Large intestine (tissue), 3 donors: ENCODE measurements at regions not wholly inside any gene's neighbourhood (a gene's known extent, or its start where the extent isn't known, plus 50 kb on each side); places are given as distances from the start of the nearest gene placed in this dataset.

Experiments used
- DNase-seq, 2 donors: peaks; one replicate each; pipeline versions ENCODE4 v3.0.0 to v3.0.0-alpha.2; 2013
- H3K27ac ChIP-seq: one replicate; pipeline ENCODE4 v1.5.1; 2013; ENCODE audit warnings: low read length
- H3K27me3 ChIP-seq: 2 replicates; pipeline ENCODE4 v1.6.1; 2013; ENCODE audit warnings: low read length; ENCODE audit not compliant: control insufficient read depth, insufficient read depth
- H3K36me3 ChIP-seq: 2 replicates; pipeline ENCODE4 v1.6.1; 2013; ENCODE audit warnings: low read length; ENCODE audit not compliant: control insufficient read depth, insufficient read depth
- H3K4me1 ChIP-seq: one replicate; pipeline ENCODE4 v1.6.1; 2013; ENCODE audit warnings: low read length; ENCODE audit not compliant: control insufficient read depth, insufficient read depth
- H3K4me3 ChIP-seq: one replicate; pipeline ENCODE4 v1.5.1; 2013; ENCODE audit warnings: low read length
- H3K9me3 ChIP-seq: one replicate; pipeline ENCODE4 v1.6.1; 2013; ENCODE audit warnings: mild to moderate bottlenecking, low read depth, low read length, moderate library complexity; ENCODE audit not compliant: control insufficient read depth
- WGBS: methylation state at CpG from one replicate; pipeline ENCODE4 v1.1.5; 2013; ENCODE audit warnings: low lambda C conversion rate; ENCODE audit not compliant: insufficient coverage; 5-methylcytosine and 5-hydroxymethylcytosine counted together

- Histone ChIP-seq H3K4me3 (no peak overlapping the region), H3K9me3 (no peaks in the 10 kb centered on the region), H3K27ac (no peak overlapping the region), H3K4me1 (no peaks in the 10 kb centered on the region), H3K27me3 (no peaks in the 10 kb centered on the region), H3K36me3 (no peaks in the 10 kb centered on the region)
- DNase-seq: no peak
- no CpG with 5 or more reads among the region's 3 CpGs for WGBS
These were observed 561.0 kb downstream of the TBC1D4 start for GRCh38 chr13:74920920-74921319.

GRCh38 chr13:74920361-74920760 lies 561.6 kb downstream of the TBC1D4 start:
- H3K4me3 ChIP-seq: no peak overlapping the region
- H3K27me3 ChIP-seq: no peaks in the 10 kb centered on the region
- DNase-seq: no peak
- no peaks in the 10 kb centered on the region for H3K36me3 ChIP-seq
- no peak overlapping the region for H3K27ac ChIP-seq
- H3K9me3 ChIP-seq: no peaks in the 10 kb centered on the region
- no CpG with 5 or more reads among the region's 4 CpGs for WGBS
- no peaks in the 10 kb centered on the region for H3K4me1 ChIP-seq

DNA sequence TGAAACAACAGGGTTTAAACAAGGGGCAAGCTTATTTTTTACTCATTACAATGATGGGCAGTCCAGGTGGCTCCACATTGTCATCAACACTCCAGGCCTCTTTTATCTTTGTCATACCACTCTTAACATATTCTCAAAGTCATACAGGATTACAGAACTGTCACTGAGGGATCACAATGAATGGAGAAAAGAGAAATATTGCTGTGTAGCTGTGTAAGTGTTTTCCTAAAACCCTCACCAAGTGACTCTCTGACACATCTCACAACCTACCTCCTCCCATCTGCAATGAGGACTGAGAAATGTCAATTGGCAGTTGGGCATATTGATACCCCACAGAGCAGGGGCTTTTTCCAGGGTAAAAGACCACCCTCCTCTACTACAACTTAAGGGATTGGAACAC lies 562.1 kb downstream of the TBC1D4 start:
- Histone ChIP-seq H3K27me3 (no peaks in the 10 kb centered on the region), H3K4me1 (no peaks in the 10 kb centered on the region), H3K9me3 (no peaks in the 10 kb centered on the region), H3K4me3 (no peak overlapping the region), H3K27ac (no peak overlapping the region), H3K36me3 (no peaks in the 10 kb centered on the region)
- no peak for DNase-seq

- 90% methylated on average over 2 of the region's 2 CpGs for WGBS
These were observed 569.1 kb downstream of the TBC1D4 start for GRCh38 chr13:74912898-74913297.

DNA sequence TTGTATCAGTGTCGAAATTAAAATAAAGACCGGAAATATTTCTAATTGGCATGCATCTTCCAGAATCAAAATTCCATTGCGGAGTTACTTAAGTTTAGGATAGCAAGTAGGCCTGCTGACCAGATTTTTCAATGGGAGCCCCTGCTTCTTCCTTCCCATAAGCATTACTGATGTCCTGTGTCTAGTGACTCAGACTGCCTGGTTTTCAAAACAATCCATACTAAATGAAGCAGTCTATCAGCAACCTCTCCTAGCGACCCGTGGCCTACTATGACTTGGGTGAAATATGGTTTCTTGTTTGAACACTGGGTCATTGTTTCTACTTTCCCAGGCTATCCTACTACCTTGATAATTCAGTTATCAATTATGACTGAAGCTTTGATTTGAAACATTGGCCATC lies 571.6 kb downstream of the TBC1D4 start:
- WGBS: no CpG with 5 or more reads among the region's 5 CpGs

More at GRCh38 chr13:74912898-74913297, 569.1 kb downstream of the TBC1D4 start:
- Histone ChIP-seq H3K36me3 (no peaks in the 10 kb centered on the region), H3K4me3 (no peak overlapping the region), H3K4me1 (no peaks in the 10 kb centered on the region), H3K27me3 (no peaks in the 10 kb centered on the region), H3K27ac (no peak overlapping the region), H3K9me3 (no peaks in the 10 kb centered on the region)
- no peak for DNase-seq

GRCh38 chr13:74907788-74908187 lies 574.2 kb downstream of the TBC1D4 start:
- H3K27me3 ChIP-seq: no peaks in the 10 kb centered on the region
- no peaks in the 10 kb centered on the region for H3K36me3 ChIP-seq
- no peaks in the 10 kb centered on the region for H3K4me1 ChIP-seq
- WGBS: 81% methylated on average over 3 of the region's 5 CpGs
- H3K27ac ChIP-seq: no peak overlapping the region
- no peaks in the 10 kb centered on the region for H3K9me3 ChIP-seq
- DNase-seq: no peak
- no peak overlapping the region for H3K4me3 ChIP-seq

More for the DNA sequence above, 571.6 kb downstream of the TBC1D4 start:
- H3K27ac ChIP-seq: no peak overlapping the region
- H3K4me3 ChIP-seq: no peak overlapping the region
- H3K27me3 ChIP-seq: no peaks in the 10 kb centered on the region
- no peaks in the 10 kb centered on the region for H3K36me3 ChIP-seq
- H3K4me1 ChIP-seq: no peaks in the 10 kb centered on the region
- no peaks in the 10 kb centered on the region for H3K9me3 ChIP-seq
- DNase-seq: no peak

GRCh38 chr13:74904556-74904955 lies 577.4 kb downstream of the TBC1D4 start:
- no peaks in the 10 kb centered on the region for H3K9me3 ChIP-seq
- H3K4me3 ChIP-seq: no peak overlapping the region
- DNase-seq: no peak
- WGBS: no CpG with 5 or more reads among the region's 4 CpGs
- no peaks in the 10 kb centered on the region for H3K4me1 ChIP-seq
- H3K27ac ChIP-seq: no peak overlapping the region
- H3K36me3 ChIP-seq: no peaks in the 10 kb centered on the region
- no peaks in the 10 kb centered on the region for H3K27me3 ChIP-seq

DNA sequence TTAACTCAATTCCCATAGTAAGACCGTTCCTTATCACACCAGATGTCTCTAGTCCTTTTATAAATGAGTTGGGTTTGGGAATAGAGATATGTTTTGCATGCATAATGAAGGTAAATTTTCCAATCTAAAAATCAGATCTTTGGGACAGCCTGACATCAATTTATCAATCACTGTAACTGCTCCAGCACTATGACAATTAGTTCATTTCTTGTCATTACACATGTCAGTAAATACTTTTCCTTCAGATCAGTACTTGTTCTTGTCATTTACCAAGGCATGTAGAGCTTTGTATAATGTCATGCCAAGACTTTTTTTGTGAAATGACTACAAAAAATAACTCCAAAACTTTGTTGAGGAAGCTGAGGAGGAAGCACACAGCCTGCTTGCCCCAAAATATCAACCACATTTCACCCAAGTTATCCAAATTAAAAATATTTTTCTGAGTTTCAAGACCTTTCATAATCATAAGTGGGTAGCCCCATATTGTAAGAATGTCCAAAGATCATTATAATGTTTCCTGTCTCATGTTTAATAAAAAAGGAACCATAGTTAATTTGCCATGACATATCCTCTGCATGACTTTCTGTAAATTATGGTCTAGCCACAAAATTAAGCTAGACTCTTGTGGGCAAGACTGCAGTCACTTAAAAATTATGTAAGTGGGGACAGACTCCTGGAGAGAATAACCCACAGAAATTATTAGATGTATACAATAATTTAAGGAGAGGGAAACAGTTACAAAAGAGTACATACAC lies 586.8 kb downstream of the TBC1D4 start:
- Histone ChIP-seq H3K36me3 (no peaks in the 10 kb centered on the region), H3K9me3 (no peaks in the 10 kb centered on the region), H3K27me3 (no peaks in the 10 kb centered on the region), H3K4me1 (no peaks in the 10 kb centered on the region), H3K4me3 (no peak overlapping the region), H3K27ac (no peak overlapping the region)
- no peak for DNase-seq
- WGBS: no CpG with 5 or more reads among the region's 1 CpG

- no peaks in the 10 kb centered on the region for H3K4me1 ChIP-seq
- no peak for DNase-seq
- no peak overlapping the region for H3K4me3 ChIP-seq
- no peak overlapping the region for H3K27ac ChIP-seq
- H3K27me3 ChIP-seq: no peaks in the 10 kb centered on the region
- no peaks in the 10 kb centered on the region for H3K9me3 ChIP-seq
- no peaks in the 10 kb centered on the region for H3K36me3 ChIP-seq
- WGBS: 83% methylated on average over 2 of the region's 3 CpGs
These were observed 589.9 kb downstream of the TBC1D4 start for GRCh38 chr13:74892096-74892495.

DNA sequence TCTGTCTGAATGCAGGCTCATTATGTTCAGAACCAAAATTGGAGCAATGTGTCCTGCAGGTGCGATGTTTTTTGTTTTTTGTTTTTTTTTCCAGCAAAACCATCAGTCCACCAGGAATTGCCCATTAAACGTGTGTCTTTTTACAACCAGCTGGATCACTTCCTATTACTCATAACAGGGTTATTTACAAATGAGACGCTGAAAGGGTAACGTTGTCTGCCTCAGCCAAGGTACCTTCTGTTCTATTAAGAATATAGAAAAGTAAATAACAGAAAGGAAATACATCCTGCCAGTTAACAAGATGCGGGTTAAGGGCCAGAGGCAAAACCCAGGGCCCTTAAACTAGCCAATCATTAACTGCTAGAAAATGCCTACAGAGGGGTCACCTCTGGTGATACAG lies 590.4 kb downstream of the TBC1D4 start:
- H3K9me3 ChIP-seq: no peaks in the 10 kb centered on the region
- no peaks in the 10 kb centered on the region for H3K27me3 ChIP-seq
- no peaks in the 10 kb centered on the region for H3K4me1 ChIP-seq
- DNase-seq: no peak
- no peak overlapping the region for H3K4me3 ChIP-seq
- H3K36me3 ChIP-seq: no peaks in the 10 kb centered on the region
- 17% methylated on average over 1 of the region's 5 CpGs for WGBS
- no peak overlapping the region for H3K27ac ChIP-seq

DNA sequence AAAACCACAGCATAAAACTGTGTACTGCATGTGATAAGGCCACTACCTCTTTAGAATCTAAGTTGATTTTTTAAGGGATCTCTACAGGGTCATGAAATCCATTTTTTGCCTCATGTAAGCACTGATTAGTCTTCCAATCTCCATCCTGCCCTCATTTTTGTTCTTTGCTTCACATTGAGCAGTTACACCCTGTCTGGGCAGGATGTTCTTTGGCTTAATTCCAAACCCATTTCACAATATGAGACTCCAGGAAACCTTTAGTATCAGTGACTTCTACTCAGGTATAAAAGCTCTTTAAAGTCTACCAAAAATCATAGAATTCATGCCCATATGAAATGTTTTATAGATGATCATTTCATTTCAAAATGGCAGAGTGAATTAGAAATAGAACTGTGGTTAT lies 592.6 kb downstream of the TBC1D4 start:
- Histone ChIP-seq H3K36me3 (no peaks in the 10 kb centered on the region), H3K4me1 (no peaks in the 10 kb centered on the region), H3K27me3 (no peaks in the 10 kb centered on the region), H3K4me3 (no peak overlapping the region), H3K27ac (no peak overlapping the region), H3K9me3 (no peaks in the 10 kb centered on the region)
- no peak for DNase-seq
